ENCODE measurements at regions not wholly inside any gene's neighbourhood (a gene's known extent, or its start where the extent isn't known, plus 50 kb on each side); places are given as distances from the start of the nearest gene placed in this dataset.

DNA sequence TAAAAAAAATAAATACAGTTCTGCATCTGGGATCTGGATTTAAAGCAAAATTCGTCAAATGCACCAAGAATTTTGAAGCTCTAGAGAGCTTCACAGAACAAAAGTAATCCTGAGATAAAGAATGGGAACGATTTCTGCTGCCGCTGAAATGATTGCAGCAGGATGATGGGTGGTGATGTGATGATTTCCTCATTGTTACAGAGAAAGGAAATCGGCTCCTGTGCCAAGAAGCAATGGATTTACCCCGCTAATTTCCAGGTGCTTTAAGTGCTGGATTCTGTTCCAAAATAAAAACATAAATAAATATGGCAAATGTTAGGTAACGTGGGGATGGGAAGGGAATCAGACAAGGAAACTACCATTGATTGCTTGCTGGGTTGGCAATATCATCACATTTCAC lies 1067.9 kb upstream of the MAP3K7 start:
- TF ChIP-seq, protein P1, sequence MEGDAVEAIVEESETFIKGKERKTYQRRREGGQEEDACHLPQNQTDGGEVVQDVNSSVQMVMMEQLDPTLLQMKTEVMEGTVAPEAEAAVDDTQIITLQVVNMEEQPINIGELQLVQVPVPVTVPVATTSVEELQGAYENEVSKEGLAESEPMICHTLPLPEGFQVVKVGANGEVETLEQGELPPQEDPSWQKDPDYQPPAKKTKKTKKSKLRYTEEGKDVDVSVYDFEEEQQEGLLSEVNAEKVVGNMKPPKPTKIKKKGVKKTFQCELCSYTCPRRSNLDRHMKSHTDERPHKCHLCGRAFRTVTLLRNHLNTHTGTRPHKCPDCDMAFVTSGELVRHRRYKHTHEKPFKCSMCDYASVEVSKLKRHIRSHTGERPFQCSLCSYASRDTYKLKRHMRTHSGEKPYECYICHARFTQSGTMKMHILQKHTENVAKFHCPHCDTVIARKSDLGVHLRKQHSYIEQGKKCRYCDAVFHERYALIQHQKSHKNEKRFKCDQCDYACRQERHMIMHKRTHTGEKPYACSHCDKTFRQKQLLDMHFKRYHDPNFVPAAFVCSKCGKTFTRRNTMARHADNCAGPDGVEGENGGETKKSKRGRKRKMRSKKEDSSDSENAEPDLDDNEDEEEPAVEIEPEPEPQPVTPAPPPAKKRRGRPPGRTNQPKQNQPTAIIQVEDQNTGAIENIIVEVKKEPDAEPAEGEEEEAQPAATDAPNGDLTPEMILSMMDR (IDR thresholded peaks at IDR 0.05) = no peak
- TF ChIP-seq POLR2A (IDR thresholded peaks at IDR 0.05) = no peak
- no peak overlapping the region for H3K4me3 ChIP-seq (ENCODE audit: low read depth, poor library complexity, severe bottlenecking)
- 41 to 54% methylated on average over 6 of the region's 6 CpGs for WGBS, 2 donors
- no peak for DNase-seq (ENCODE audit: low spot score in 2 of 2)
- intact Hi-C loops (cut with DNase I; ENCODE audit: low total_unique reads) = no loop called here

DNA sequence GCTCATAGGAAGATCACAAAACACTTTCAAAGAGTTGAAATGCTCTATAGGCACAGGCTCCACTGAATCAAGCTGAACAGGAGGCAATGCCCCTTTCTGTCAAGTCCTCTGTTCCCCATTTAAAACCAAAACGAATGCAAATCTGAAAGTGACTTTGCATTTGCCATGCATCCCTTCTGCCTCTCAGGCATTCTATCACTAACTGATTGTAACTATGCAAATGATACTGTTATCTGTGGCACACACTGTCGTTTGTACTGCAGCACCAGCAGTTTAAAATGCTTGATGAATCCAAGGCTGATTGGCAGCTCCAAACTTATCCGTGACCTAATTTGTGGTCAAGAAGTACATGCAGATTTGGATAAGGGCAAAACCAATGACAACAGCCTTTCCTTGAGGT lies 1067.5 kb upstream of the MAP3K7 start:
- intact Hi-C loops (cut with DNase I; ENCODE audit: low total_unique reads) = no loop called here
- no peak overlapping the region for H3K4me3 ChIP-seq (ENCODE audit: low read depth, poor library complexity, severe bottlenecking)
- DNase-seq (ENCODE audit: low spot score in 2 of 2) = no peak
- TF ChIP-seq, protein P1 (IDR thresholded peaks at IDR 0.05) = no peak
- no peak for TF ChIP-seq POLR2A (IDR thresholded peaks at IDR 0.05)
- 25 to 28% methylated on average over 3 of the region's 3 CpGs for WGBS, 2 donors

DNA sequence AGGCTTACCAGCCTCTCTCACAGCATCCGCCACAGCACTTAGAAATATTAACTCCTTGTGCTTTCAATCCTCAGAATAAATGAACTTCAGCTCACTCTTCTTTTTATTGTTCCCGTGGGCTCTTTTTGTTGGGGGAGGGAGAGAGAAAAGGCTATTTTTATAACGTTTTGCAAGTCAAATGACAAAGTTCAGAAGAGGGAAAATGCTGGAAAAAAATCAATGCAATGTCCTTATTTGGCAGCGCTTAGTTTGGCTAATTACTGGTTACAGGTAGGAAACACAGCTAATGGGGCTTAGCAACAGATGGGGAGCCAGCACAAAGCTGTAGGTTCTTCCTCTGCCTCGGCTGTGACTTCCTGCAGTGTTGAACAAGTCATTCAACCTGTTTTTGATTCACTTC lies 1067.0 kb upstream of the MAP3K7 start:
- no peak for DNase-seq (ENCODE audit: low spot score in 2 of 2)
- H3K4me3 ChIP-seq (ENCODE audit: low read depth, poor library complexity, severe bottlenecking) = no peak overlapping the region
- intact Hi-C loops (cut with DNase I; ENCODE audit: low total_unique reads) = no loop called here
- TF ChIP-seq POLR2A (IDR thresholded peaks at IDR 0.05) = no peak
- TF ChIP-seq, protein P1 (IDR thresholded peaks at IDR 0.05) = no peak
- 33 to 36% methylated on average over 5 of the region's 5 CpGs for WGBS, 2 donors

DNA sequence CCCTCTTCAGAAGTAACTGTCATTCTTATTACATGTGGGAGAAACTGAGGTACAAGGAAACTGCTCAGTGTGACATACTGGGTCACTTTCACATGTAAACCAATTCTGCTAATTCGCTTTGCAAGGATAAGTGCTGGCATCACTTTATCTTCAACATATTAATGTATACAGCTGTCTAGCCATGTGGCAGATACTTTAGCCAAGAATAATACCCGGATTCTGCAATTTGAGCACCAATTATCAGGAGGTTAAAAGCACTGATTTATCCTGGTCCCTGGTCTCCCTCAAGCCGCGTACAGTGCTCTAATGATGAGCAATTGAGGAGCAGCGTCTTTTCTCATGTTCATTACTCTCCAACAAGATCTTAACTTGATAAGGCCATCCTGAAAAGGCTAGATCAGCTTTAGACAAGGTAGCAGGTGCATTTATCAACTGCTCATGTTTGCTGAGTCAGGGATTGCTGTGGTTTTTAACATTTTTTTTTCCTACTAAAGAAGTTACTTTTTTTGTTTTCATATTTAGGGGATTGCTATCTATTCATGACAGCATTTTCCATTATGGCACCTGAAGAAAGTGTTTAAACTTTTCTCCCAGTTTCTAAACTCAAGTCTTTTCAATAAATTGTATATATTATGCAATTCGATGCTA lies 1066.3 kb upstream of the MAP3K7 start:
- WGBS, 2 donors = 83 to 84% methylated on average over 6 of the region's 6 CpGs
- intact Hi-C loops (cut with DNase I; ENCODE audit: low total_unique reads) = no loop called here
- no peak for DNase-seq (ENCODE audit: low spot score in 2 of 2)
- no peak for TF ChIP-seq POLR2A (IDR thresholded peaks at IDR 0.05)
- TF ChIP-seq, protein P1 (IDR thresholded peaks at IDR 0.05) = no peak
- H3K4me3 ChIP-seq (ENCODE audit: low read depth, poor library complexity, severe bottlenecking) = no peak overlapping the region

DNA sequence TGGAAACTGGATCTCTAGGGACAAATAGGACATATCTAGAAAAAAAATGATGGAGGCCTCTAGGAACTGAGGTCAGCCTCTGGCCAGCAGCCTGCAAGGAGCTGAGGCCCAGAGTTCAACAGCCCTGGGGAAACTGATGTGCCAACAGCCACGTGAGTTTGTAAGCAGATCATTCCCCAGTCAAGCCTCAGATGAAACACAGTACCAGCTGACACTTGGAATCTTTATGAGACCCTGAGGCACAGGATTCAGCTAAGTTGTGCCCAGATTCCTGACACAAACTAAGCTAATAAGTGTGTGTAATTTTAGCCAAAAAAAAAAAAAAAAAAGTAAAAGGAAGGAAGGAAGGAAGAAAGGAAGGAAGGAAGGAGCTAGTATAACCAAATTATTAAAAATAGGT lies 1059.8 kb upstream of the MAP3K7 start:
- no peak for TF ChIP-seq POLR2A (IDR thresholded peaks at IDR 0.05)
- TF ChIP-seq, protein P1 (IDR thresholded peaks at IDR 0.05) = no peak
- intact Hi-C loops (cut with DNase I; ENCODE audit: low total_unique reads) = no loop called here
- DNase-seq (ENCODE audit: low spot score in 2 of 2) = no peak
- no peak overlapping the region for H3K4me3 ChIP-seq (ENCODE audit: low read depth, poor library complexity, severe bottlenecking)
- 22 to 30% methylated on average over 1 of the region's 1 CpG for WGBS, 2 donors

DNA sequence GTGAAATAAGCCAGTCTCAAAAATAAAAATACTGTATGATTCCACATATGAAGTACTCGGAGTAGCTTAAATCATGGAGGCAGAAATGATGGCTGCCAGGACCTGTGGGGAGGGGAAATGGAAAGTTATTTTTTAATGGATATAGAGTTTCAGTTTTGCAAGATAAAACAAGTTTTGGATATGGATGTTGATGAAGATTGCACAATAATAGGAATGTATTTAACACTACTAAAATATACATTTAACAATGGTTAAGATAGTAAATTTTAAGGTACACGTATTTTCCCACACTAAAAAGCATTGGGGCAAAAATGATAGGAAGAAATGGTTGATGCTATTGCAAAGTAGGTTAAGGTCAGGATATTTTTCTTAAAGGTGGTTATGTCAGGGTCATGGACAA lies 1058.9 kb upstream of the MAP3K7 start:
- no peak for TF ChIP-seq POLR2A (IDR thresholded peaks at IDR 0.05)
- TF ChIP-seq, protein P1 (IDR thresholded peaks at IDR 0.05) = no peak
- 61 to 75% methylated on average over 2 of the region's 2 CpGs for WGBS, 2 donors
- no peak overlapping the region for H3K4me3 ChIP-seq (ENCODE audit: low read depth, poor library complexity, severe bottlenecking)
- intact Hi-C loops (cut with DNase I; ENCODE audit: low total_unique reads) = no loop called here
- no peak for DNase-seq (ENCODE audit: low spot score in 2 of 2)
